ENCODE measurements at regions not wholly inside any gene's neighbourhood (a gene's known extent, or its start where the extent isn't known, plus 50 kb on each side); places are given as distances from the start of the nearest gene placed in this dataset.

- no peak for DNase-seq (ENCODE audit: low read depth, low spot score)
- H3K36me3 ChIP-seq (ENCODE audit: control insufficient read depth in 2 of 2, extremely low read depth in 1 of 2, insufficient read depth in 2 of 2, low read length in 2 of 2) = no peaks in the 10 kb centered on the region
- H3K4me3 ChIP-seq (ENCODE audit: control insufficient read depth in 2 of 3, extremely low read depth in 1 of 3, insufficient read depth in 2 of 3, low read depth in 1 of 3, low read length in 3 of 3) = no peak overlapping the region
- H3K9me1 ChIP-seq (ENCODE audit: control insufficient read depth, extremely low read depth, insufficient read depth, low read length) = no peaks in the 10 kb centered on the region
- TF ChIP-seq CTCF (optimal IDR thresholded peaks at IDR 0.05 in 1 of 3, IDR thresholded peaks at IDR 0.05 in 1 of 3, conservative IDR thresholded peaks at IDR 0.05 in 1 of 3; ENCODE audit: extremely low read depth in 1 of 3, insufficient read depth in 2 of 3, low read length in 3 of 3) = no peak
- TF ChIP-seq EZH2 (IDR thresholded peaks at IDR 0.05; ENCODE audit: low read length) = no peak
- no peak for FAIRE-seq
- no peaks in the 10 kb centered on the region for H3K9me3 ChIP-seq (ENCODE audit: control insufficient read depth, low read depth, low read length)
- no peak overlapping the region for H2AFZ ChIP-seq (ENCODE audit: control insufficient read depth, low read length)
- no peaks in the 10 kb centered on the region for H3K4me1 ChIP-seq (ENCODE audit: control insufficient read depth, extremely low read depth, insufficient read depth, low read length)
- H3K9ac ChIP-seq (ENCODE audit: control insufficient read depth, extremely low read depth, insufficient read depth, low read length) = no peak overlapping the region
- no peaks in the 10 kb centered on the region for H3K27me3 ChIP-seq (ENCODE audit: control insufficient read depth, extremely low read depth, insufficient read depth, low read length)
- H3K79me2 ChIP-seq (ENCODE audit: control insufficient read depth, insufficient read depth, low read length) = no peaks in the 10 kb centered on the region
- dilution Hi-C loops (cut with MboI; ENCODE audit: extremely low pct_ligation_motif_present, low sequenced_read_pairs) = no loop called here
- H3K27ac ChIP-seq (ENCODE audit: control insufficient read depth, insufficient read depth, low read length) = no peak overlapping the region
- no peak overlapping the region for H3K4me2 ChIP-seq (ENCODE audit: control insufficient read depth, extremely low read depth, insufficient read depth, low read depth, low read length)
- H4K20me1 ChIP-seq (ENCODE audit: control insufficient read depth, extremely low read depth, insufficient read depth, low read length) = no peaks in the 10 kb centered on the region
These were observed 157.5 kb downstream of the TBX18 start for GRCh38 chr6:84606860-84607259.

DNA sequence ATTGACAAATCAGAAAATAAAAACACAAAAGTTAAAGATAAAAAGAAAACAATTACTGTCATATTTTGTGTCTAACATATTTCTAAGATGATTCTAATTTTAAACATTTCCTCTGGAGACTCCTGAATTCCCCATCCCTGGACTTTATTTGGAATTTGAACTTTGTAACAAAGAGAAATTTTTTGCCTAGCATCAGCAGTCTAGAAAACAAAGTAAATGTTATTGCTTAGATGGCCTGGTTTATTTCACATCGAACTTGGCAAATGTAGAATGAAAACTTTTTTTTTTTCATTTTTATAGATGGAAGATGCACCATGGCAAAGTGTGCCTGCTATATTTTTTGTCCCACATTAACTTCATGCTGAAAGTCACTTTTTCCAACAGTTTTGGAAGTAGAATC lies 159.1 kb downstream of the TBX18 start:
- no peaks in the 10 kb centered on the region for H4K20me1 ChIP-seq (ENCODE audit: control insufficient read depth, extremely low read depth, insufficient read depth, low read length)
- H3K4me2 ChIP-seq (ENCODE audit: control insufficient read depth, extremely low read depth, insufficient read depth, low read depth, low read length) = no peak overlapping the region
- no peak overlapping the region for H3K4me3 ChIP-seq (ENCODE audit: control insufficient read depth in 2 of 3, extremely low read depth in 1 of 3, insufficient read depth in 2 of 3, low read depth in 1 of 3, low read length in 3 of 3)
- H3K9me3 ChIP-seq (ENCODE audit: control insufficient read depth, low read depth, low read length) = no peaks in the 10 kb centered on the region
- TF ChIP-seq CTCF (optimal IDR thresholded peaks at IDR 0.05 in 1 of 3, IDR thresholded peaks at IDR 0.05 in 1 of 3, conservative IDR thresholded peaks at IDR 0.05 in 1 of 3; ENCODE audit: extremely low read depth in 1 of 3, insufficient read depth in 2 of 3, low read length in 3 of 3) (no peak), EZH2 (IDR thresholded peaks at IDR 0.05; ENCODE audit: low read length) (no peak)
- DNase-seq (ENCODE audit: low read depth, low spot score) (no peak), FAIRE-seq (no peak)
- H3K79me2 ChIP-seq (ENCODE audit: control insufficient read depth, insufficient read depth, low read length) = no peaks in the 10 kb centered on the region
- H3K4me1 ChIP-seq (ENCODE audit: control insufficient read depth, extremely low read depth, insufficient read depth, low read length) = no peaks in the 10 kb centered on the region
- dilution Hi-C loops (cut with MboI; ENCODE audit: extremely low pct_ligation_motif_present, low sequenced_read_pairs) = no loop called here
- H3K36me3 ChIP-seq (ENCODE audit: control insufficient read depth in 2 of 2, extremely low read depth in 1 of 2, insufficient read depth in 2 of 2, low read length in 2 of 2) = no peaks in the 10 kb centered on the region
- H3K9me1 ChIP-seq (ENCODE audit: control insufficient read depth, extremely low read depth, insufficient read depth, low read length) = no peaks in the 10 kb centered on the region
- no peak overlapping the region for H2AFZ ChIP-seq (ENCODE audit: control insufficient read depth, low read length)
- no peak overlapping the region for H3K9ac ChIP-seq (ENCODE audit: control insufficient read depth, extremely low read depth, insufficient read depth, low read length)
- H3K27me3 ChIP-seq (ENCODE audit: control insufficient read depth, extremely low read depth, insufficient read depth, low read length) = no peaks in the 10 kb centered on the region
- H3K27ac ChIP-seq (ENCODE audit: control insufficient read depth, insufficient read depth, low read length) = no peak overlapping the region

Data from keratinocyte (primary cell).